ENCODE measurements at regions not wholly inside any gene's neighbourhood (a gene's known extent, or its start where the extent isn't known, plus 50 kb on each side); places are given as distances from the start of the nearest gene placed in this dataset.

GRCh38 chr6:135701426-135701825 lies 150.1 kb upstream of the PDE7B start:
- Histone ChIP-seq H3K36me3 (replicated peaks in 1 of 2; ENCODE audit: insufficient read depth in 1 of 2, low read depth in 2 of 2) (no peaks in the 10 kb centered on the region), H3K4me3 (no peak overlapping the region), H3K27me3 (no peaks in the 10 kb centered on the region), H3K4me1 (no peaks in the 10 kb centered on the region), H3K27ac (no peak overlapping the region), H3K9me3 (no peaks in the 10 kb centered on the region)
- TF ChIP-seq POLR2A (IDR thresholded peaks at IDR 0.05) (no peak), CTCF (IDR thresholded peaks at IDR 0.05) (no peak)
- no peak for DNase-seq
- no peak for ATAC-seq
- intact Hi-C loops (cut with DNase I), result no loop called here
- 68 to 70% methylated on average over 3 of the region's 3 CpGs for WGBS, 2 donors

GRCh38 chr6:135703007-135703406 lies 148.5 kb upstream of the PDE7B start:
- H3K4me3 ChIP-seq, result no peak overlapping the region
- ATAC-seq (no peak), DNase-seq (no peak)
- intact Hi-C loops (cut with DNase I), result no loop called here
- WGBS, 2 donors, result 83 to 100% methylated on average over 1 of the region's 1 CpG
- no peak overlapping the region for H3K27ac ChIP-seq
- H3K36me3 ChIP-seq (replicated peaks in 1 of 2; ENCODE audit: insufficient read depth in 1 of 2, low read depth in 2 of 2), result no peaks in the 10 kb centered on the region
- H3K4me1 ChIP-seq, result no peaks in the 10 kb centered on the region
- no peaks in the 10 kb centered on the region for H3K9me3 ChIP-seq
- no peaks in the 10 kb centered on the region for H3K27me3 ChIP-seq
- TF ChIP-seq POLR2A (IDR thresholded peaks at IDR 0.05), result no peak
- no peak for TF ChIP-seq CTCF (IDR thresholded peaks at IDR 0.05)

- no peak overlapping the region for H3K27ac ChIP-seq
- H3K4me3 ChIP-seq, result no peak overlapping the region
- H3K27me3 ChIP-seq, result no peaks in the 10 kb centered on the region
- ATAC-seq (no peak), DNase-seq (no peak)
- TF ChIP-seq CTCF (IDR thresholded peaks at IDR 0.05) (no peak), POLR2A (IDR thresholded peaks at IDR 0.05) (no peak)
- intact Hi-C loops (cut with DNase I), result no loop called here
- no peaks in the 10 kb centered on the region for H3K4me1 ChIP-seq
- 71 to 84% methylated on average over 3 of the region's 3 CpGs for WGBS, 2 donors
- H3K36me3 ChIP-seq (replicated peaks in 1 of 2; ENCODE audit: insufficient read depth in 1 of 2, low read depth in 2 of 2), result no peaks in the 10 kb centered on the region
- no peaks in the 10 kb centered on the region for H3K9me3 ChIP-seq
These were observed 147.9 kb upstream of the PDE7B start for GRCh38 chr6:135703621-135704020.

GRCh38 chr6:135707426-135707825 lies 144.1 kb upstream of the PDE7B start:
- no peak for TF ChIP-seq CTCF (IDR thresholded peaks at IDR 0.05)
- WGBS, 2 donors, result 68 to 91% methylated on average over 1 of the region's 1 CpG
- no peak for ATAC-seq
- Histone ChIP-seq H3K4me1 (no peaks in the 10 kb centered on the region), H3K27ac (no peak overlapping the region), H3K27me3 (no peaks in the 10 kb centered on the region), H3K9me3 (no peaks in the 10 kb centered on the region), H3K36me3 (replicated peaks in 1 of 2; ENCODE audit: insufficient read depth in 1 of 2, low read depth in 2 of 2) (no peaks in the 10 kb centered on the region), H3K4me3 (no peak overlapping the region)
- intact Hi-C loops (cut with DNase I), result no loop called here
- no peak for DNase-seq

- intact Hi-C loops (cut with DNase I), result no loop called here
- WGBS, 2 donors, result 89 to 94% methylated on average over 5 of the region's 5 CpGs
- DNase-seq, result no peak
These were observed 141.5 kb upstream of the PDE7B start for GRCh38 chr6:135710042-135710441.

More at GRCh38 chr6:135710042-135710441, 141.5 kb upstream of the PDE7B start:
- ATAC-seq, result no peak
- no peak overlapping the region for H3K27ac ChIP-seq
- no peaks in the 10 kb centered on the region for H3K27me3 ChIP-seq
- TF ChIP-seq CTCF (IDR thresholded peaks at IDR 0.05) (no peak), POLR2A (IDR thresholded peaks at IDR 0.05) (no peak)
- no peaks in the 10 kb centered on the region for H3K9me3 ChIP-seq
- no peaks in the 10 kb centered on the region for H3K36me3 ChIP-seq (replicated peaks in 1 of 2; ENCODE audit: insufficient read depth in 1 of 2, low read depth in 2 of 2)
- H3K4me1 ChIP-seq, result no peaks in the 10 kb centered on the region
- H3K4me3 ChIP-seq, result no peak overlapping the region

Measured in body of pancreas (tissue), 4 donors.